ENCODE measurements at regions not wholly inside any gene's neighbourhood (a gene's known extent, or its start where the extent isn't known, plus 50 kb on each side); places are given as distances from the start of the nearest gene placed in this dataset.

DNA sequence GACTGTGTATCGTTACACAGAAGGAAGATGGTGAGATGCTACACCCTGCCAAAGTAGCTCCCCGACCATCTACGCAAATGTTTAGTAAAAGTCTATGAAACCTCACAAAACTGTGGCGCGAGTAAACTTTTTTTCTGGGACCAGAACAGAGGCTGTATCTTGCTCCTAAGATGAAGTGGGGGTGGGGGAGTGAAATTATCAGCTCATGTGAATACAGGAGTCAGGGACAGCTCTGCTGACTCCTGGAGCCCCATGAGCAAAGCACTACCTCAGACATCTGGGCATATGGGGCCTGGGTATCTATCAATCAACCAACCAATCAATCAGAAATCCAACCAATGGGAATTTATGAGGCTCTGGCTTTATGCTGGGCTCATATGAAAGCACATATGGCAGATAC, 138.6 kb upstream of the RANBP3L start:
- no peak for TF ChIP-seq CTCF (conservative IDR thresholded peaks at IDR 0.05; ENCODE audit: low read depth, low read length)
- H3K4me3 ChIP-seq (ENCODE audit: low read depth, low read length): no peak overlapping the region
- no peak for DNase-seq (ENCODE audit: low read depth)

DNA sequence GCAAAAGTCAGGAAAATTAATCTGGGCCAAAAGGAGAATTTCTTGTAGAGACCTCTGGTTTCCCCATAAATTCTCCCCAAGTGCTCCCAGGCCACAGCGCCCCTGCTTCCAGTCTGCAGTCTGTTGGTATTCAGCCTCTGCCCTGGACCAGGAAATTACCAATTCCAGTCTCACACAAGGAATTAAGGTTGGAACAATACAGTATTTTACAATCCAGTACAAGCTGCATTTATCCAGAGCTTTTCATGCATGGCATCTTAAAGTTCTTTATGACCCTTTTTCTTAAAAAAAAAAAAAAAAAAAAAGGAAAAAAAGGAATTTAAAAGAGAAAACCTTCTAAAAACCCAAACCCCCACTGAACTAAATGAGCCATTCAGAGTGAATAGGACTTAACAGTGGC, 139.6 kb upstream of the RANBP3L start:
- no peak for DNase-seq (ENCODE audit: low read depth)
- no peak overlapping the region for H3K4me3 ChIP-seq (ENCODE audit: low read depth, low read length)
- TF ChIP-seq CTCF (conservative IDR thresholded peaks at IDR 0.05; ENCODE audit: low read depth, low read length): no peak

- H3K4me3 ChIP-seq (ENCODE audit: low read depth, low read length): no peak overlapping the region
- DNase-seq (ENCODE audit: low read depth): no peak
- no peak for TF ChIP-seq CTCF (conservative IDR thresholded peaks at IDR 0.05; ENCODE audit: low read depth, low read length)
These were observed 140.7 kb upstream of the RANBP3L start for GRCh38 chr5:36442352-36442751.

GRCh38 chr5:36442796-36443195, 141.1 kb upstream of the RANBP3L start:
- TF ChIP-seq CTCF (conservative IDR thresholded peaks at IDR 0.05; ENCODE audit: low read depth, low read length): no peak
- no peak overlapping the region for H3K4me3 ChIP-seq (ENCODE audit: low read depth, low read length)
- peak; percentile 80 for DNase-seq (ENCODE audit: low read depth)

- no peak for TF ChIP-seq CTCF (conservative IDR thresholded peaks at IDR 0.05; ENCODE audit: low read depth, low read length)
- DNase-seq (ENCODE audit: low read depth): no peak
- no peak overlapping the region for H3K4me3 ChIP-seq (ENCODE audit: low read depth, low read length)
These were observed 142.2 kb upstream of the RANBP3L start for GRCh38 chr5:36443941-36444340.

- H3K4me3 ChIP-seq (ENCODE audit: low read depth, low read length): no peak overlapping the region
- no peak for DNase-seq (ENCODE audit: low read depth)
- no peak for TF ChIP-seq CTCF (conservative IDR thresholded peaks at IDR 0.05; ENCODE audit: low read depth, low read length)
These were observed 143.1 kb upstream of the RANBP3L start for GRCh38 chr5:36444582-36445418.

GRCh38 chr5:36447776-36448175, 146.1 kb upstream of the RANBP3L start:
- H3K4me3 ChIP-seq (ENCODE audit: low read depth, low read length): no peak overlapping the region
- no peak for TF ChIP-seq CTCF (conservative IDR thresholded peaks at IDR 0.05; ENCODE audit: low read depth, low read length)
- DNase-seq (ENCODE audit: low read depth): no peak
